ENCODE measurements at regions not wholly inside any gene's neighbourhood (a gene's known extent, or its start where the extent isn't known, plus 50 kb on each side); places are given as distances from the start of the nearest gene placed in this dataset.

GRCh38 chr14:84458881-84459280 lies 1071.1 kb upstream of the FLRT2 start:
- TF ChIP-seq EZH2phosphoT487 (IDR thresholded peaks at IDR 0.05; ENCODE audit: insufficient read depth, low read depth) (no peak), EZH2 (IDR thresholded peaks at IDR 0.05; ENCODE audit: insufficient read depth, poor library complexity, severe bottlenecking) (no peak)
